ENCODE measurements at regions not wholly inside any gene's neighbourhood (a gene's known extent, or its start where the extent isn't known, plus 50 kb on each side); places are given as distances from the start of the nearest gene placed in this dataset.

- Mint-ChIP-seq H3K4me1 (peaks cover 14% of the 10 kb centered on the region), H3K4me3 (no peak overlapping the region), H3K27me3 (no peaks in the 10 kb centered on the region), H3K36me3 (ENCODE audit: insufficient read depth) (no peaks in the 10 kb centered on the region), H3K27ac (ENCODE audit: low read depth) (no peak overlapping the region), H3K9me3 (no peaks in the 10 kb centered on the region)
- no peak for ATAC-seq (replicated peaks; ENCODE audit: extremely low read depth, poor library complexity, severe bottlenecking)
- no peak for DNase-seq (ENCODE audit: low spot score in 2 of 2)
Measured at GRCh38 chr1:100616121-100616621, 78.2 kb downstream of the GPR88 start.

GRCh38 chr1:100622037-100622436 is 84.1 kb downstream of the GPR88 start:
- H3K4me3 Mint-ChIP-seq: no peak overlapping the region
- no peak overlapping the region for H3K27ac Mint-ChIP-seq (ENCODE audit: low read depth)
- H3K36me3 Mint-ChIP-seq (ENCODE audit: insufficient read depth): no peaks in the 10 kb centered on the region
- ATAC-seq (replicated peaks; ENCODE audit: extremely low read depth, poor library complexity, severe bottlenecking) (no peak), DNase-seq (ENCODE audit: low spot score in 2 of 2) (no peak)
- no peaks in the 10 kb centered on the region for H3K9me3 Mint-ChIP-seq
- no peaks in the 10 kb centered on the region for H3K27me3 Mint-ChIP-seq
- no peaks in the 10 kb centered on the region for H3K4me1 Mint-ChIP-seq

GRCh38 chr1:100622506-100622905 is 84.6 kb downstream of the GPR88 start:
- no peak for ATAC-seq (replicated peaks; ENCODE audit: extremely low read depth, poor library complexity, severe bottlenecking)

GRCh38 chr1:100622966-100623762 is 85.2 kb downstream of the GPR88 start:
- Mint-ChIP-seq H3K27me3 (no peaks in the 10 kb centered on the region), H3K36me3 (ENCODE audit: insufficient read depth) (no peaks in the 10 kb centered on the region), H3K4me1 (no peaks in the 10 kb centered on the region), H3K9me3 (no peaks in the 10 kb centered on the region), H3K27ac (ENCODE audit: low read depth) (no peak overlapping the region), H3K4me3 (no peak overlapping the region)
- ATAC-seq (replicated peaks; ENCODE audit: extremely low read depth, poor library complexity, severe bottlenecking): no peak
- DNase-seq (ENCODE audit: low spot score in 2 of 2): no peak

More at GRCh38 chr1:100622506-100622905, 84.6 kb downstream of the GPR88 start:
- Mint-ChIP-seq H3K27ac (ENCODE audit: low read depth) (no peak overlapping the region), H3K4me1 (no peaks in the 10 kb centered on the region), H3K9me3 (no peaks in the 10 kb centered on the region), H3K4me3 (no peak overlapping the region), H3K36me3 (ENCODE audit: insufficient read depth) (no peaks in the 10 kb centered on the region), H3K27me3 (no peaks in the 10 kb centered on the region)
- no peak for DNase-seq (ENCODE audit: low spot score in 2 of 2)

- Mint-ChIP-seq H3K9me3 (no peaks in the 10 kb centered on the region), H3K27ac (ENCODE audit: low read depth) (no peak overlapping the region), H3K27me3 (no peaks in the 10 kb centered on the region), H3K36me3 (ENCODE audit: insufficient read depth) (no peaks in the 10 kb centered on the region), H3K4me3 (no peak overlapping the region), H3K4me1 (no peaks in the 10 kb centered on the region)
- ATAC-seq (replicated peaks; ENCODE audit: extremely low read depth, poor library complexity, severe bottlenecking) (no peak), DNase-seq (ENCODE audit: low spot score in 2 of 2) (no peak)
Measured at GRCh38 chr1:100624886-100625610, 87.1 kb downstream of the GPR88 start.

- H3K9me3 Mint-ChIP-seq: no peaks in the 10 kb centered on the region
- H3K27ac Mint-ChIP-seq (ENCODE audit: low read depth): no peak overlapping the region
- H3K4me3 Mint-ChIP-seq: no peak overlapping the region
- H3K36me3 Mint-ChIP-seq (ENCODE audit: insufficient read depth): no peaks in the 10 kb centered on the region
- no peaks in the 10 kb centered on the region for H3K27me3 Mint-ChIP-seq
- DNase-seq (ENCODE audit: low spot score in 2 of 2) (no peak), ATAC-seq (replicated peaks; ENCODE audit: extremely low read depth, poor library complexity, severe bottlenecking) (no peak)
- H3K4me1 Mint-ChIP-seq: peaks cover 6% of the 10 kb centered on the region
Measured at GRCh38 chr1:100626397-100626796, 88.5 kb downstream of the GPR88 start.

GRCh38 chr1:100627054-100627716 is 89.2 kb downstream of the GPR88 start:
- Mint-ChIP-seq H3K9me3 (no peaks in the 10 kb centered on the region), H3K27ac (ENCODE audit: low read depth) (no peak overlapping the region), H3K4me3 (no peak overlapping the region), H3K36me3 (ENCODE audit: insufficient read depth) (no peaks in the 10 kb centered on the region), H3K27me3 (no peaks in the 10 kb centered on the region), H3K4me1 (peaks cover 7% of the 10 kb centered on the region)
- DNase-seq (ENCODE audit: low spot score in 2 of 2): no peak
- no peak for ATAC-seq (replicated peaks; ENCODE audit: extremely low read depth, poor library complexity, severe bottlenecking)

- Mint-ChIP-seq H3K4me1 (peaks cover 7% of the 10 kb centered on the region), H3K9me3 (no peaks in the 10 kb centered on the region), H3K27ac (ENCODE audit: low read depth) (no peak overlapping the region), H3K36me3 (ENCODE audit: insufficient read depth) (no peaks in the 10 kb centered on the region), H3K27me3 (no peaks in the 10 kb centered on the region), H3K4me3 (no peak overlapping the region)
- ATAC-seq (replicated peaks; ENCODE audit: extremely low read depth, poor library complexity, severe bottlenecking) (no peak), DNase-seq (ENCODE audit: low spot score in 2 of 2) (no peak)
Measured at GRCh38 chr1:100627936-100628335, 90.0 kb downstream of the GPR88 start.

GRCh38 chr1:100628631-100629081 is 90.7 kb downstream of the GPR88 start:
- ATAC-seq (replicated peaks; ENCODE audit: extremely low read depth, poor library complexity, severe bottlenecking): no peak
- Mint-ChIP-seq H3K9me3 (no peaks in the 10 kb centered on the region), H3K36me3 (ENCODE audit: insufficient read depth) (no peaks in the 10 kb centered on the region), H3K27ac (ENCODE audit: low read depth) (no peak overlapping the region), H3K4me1 (peaks cover 7% of the 10 kb centered on the region), H3K4me3 (no peak overlapping the region), H3K27me3 (no peaks in the 10 kb centered on the region)
- DNase-seq (ENCODE audit: low spot score in 2 of 2): no peak

GRCh38 chr1:100629391-100629790 is 90.2 kb upstream of the VCAM1 start:
- Mint-ChIP-seq H3K4me1 (peaks cover 7% of the 10 kb centered on the region), H3K27me3 (no peaks in the 10 kb centered on the region), H3K4me3 (no peak overlapping the region), H3K9me3 (no peaks in the 10 kb centered on the region), H3K36me3 (ENCODE audit: insufficient read depth) (no peaks in the 10 kb centered on the region), H3K27ac (ENCODE audit: low read depth) (no peak overlapping the region)
- ATAC-seq (replicated peaks; ENCODE audit: extremely low read depth, poor library complexity, severe bottlenecking): no peak
- no peak for DNase-seq (ENCODE audit: low spot score in 2 of 2)

GRCh38 chr1:100631015-100631551 is 88.5 kb upstream of the VCAM1 start:
- Mint-ChIP-seq H3K9me3 (no peaks in the 10 kb centered on the region), H3K4me3 (no peak overlapping the region), H3K36me3 (ENCODE audit: insufficient read depth) (no peaks in the 10 kb centered on the region), H3K27ac (ENCODE audit: low read depth) (no peak overlapping the region), H3K4me1 (peaks cover 7% of the 10 kb centered on the region), H3K27me3 (peaks cover 10% of the 10 kb centered on the region)
- DNase-seq (ENCODE audit: low spot score in 2 of 2) (no peak), ATAC-seq (replicated peaks; ENCODE audit: extremely low read depth, poor library complexity, severe bottlenecking) (no peak)

- H3K27me3 Mint-ChIP-seq: peaks cover 52% of the 10 kb centered on the region
Measured at GRCh38 chr1:100642826-100643225, 76.7 kb upstream of the VCAM1 start.

More at GRCh38 chr1:100642826-100643225, 76.7 kb upstream of the VCAM1 start:
- Mint-ChIP-seq H3K27ac (ENCODE audit: low read depth) (no peak overlapping the region), H3K9me3 (peaks cover 5% of the 10 kb centered on the region), H3K36me3 (ENCODE audit: insufficient read depth) (peaks cover 2% of the 10 kb centered on the region), H3K4me3 (no peak overlapping the region), H3K4me1 (no peaks in the 10 kb centered on the region)
- no peak for DNase-seq (ENCODE audit: low spot score in 2 of 2)
- no peak for ATAC-seq (replicated peaks; ENCODE audit: extremely low read depth, poor library complexity, severe bottlenecking)
